ENCODE measurements at regions not wholly inside any gene's neighbourhood (a gene's known extent, or its start where the extent isn't known, plus 50 kb on each side); places are given as distances from the start of the nearest gene placed in this dataset.

GRCh38 chr15:60128710-60129109 lies 124.6 kb downstream of the FOXB1 start:
- H3K27ac Mint-ChIP-seq (ENCODE audit: unreplicated experiment), result no peak overlapping the region
- DNase-seq (ENCODE audit: low spot score), result no peak
- no peak for TF ChIP-seq CTCF (IDR thresholded peaks at IDR 0.05)
- H3K4me1 Mint-ChIP-seq (ENCODE audit: low read depth), result peaks cover 12% of the 10 kb centered on the region
- no peaks in the 10 kb centered on the region for H3K36me3 Mint-ChIP-seq (ENCODE audit: low read depth)
- no peak overlapping the region for H3K4me3 Mint-ChIP-seq (ENCODE audit: unreplicated experiment)
- peaks cover 32% of the 10 kb centered on the region for H3K27me3 Mint-ChIP-seq (ENCODE audit: low read depth)
- H3K9me3 Mint-ChIP-seq (ENCODE audit: low read depth), result no peaks in the 10 kb centered on the region

- no peak for DNase-seq (ENCODE audit: low spot score)
- no peak overlapping the region for H3K27ac Mint-ChIP-seq (ENCODE audit: unreplicated experiment)
- no peaks in the 10 kb centered on the region for H3K9me3 Mint-ChIP-seq (ENCODE audit: low read depth)
- no peak for TF ChIP-seq CTCF (IDR thresholded peaks at IDR 0.05)
- H3K4me3 Mint-ChIP-seq (ENCODE audit: unreplicated experiment), result no peak overlapping the region
- no peaks in the 10 kb centered on the region for H3K36me3 Mint-ChIP-seq (ENCODE audit: low read depth)
- peaks cover 12% of the 10 kb centered on the region for H3K4me1 Mint-ChIP-seq (ENCODE audit: low read depth)
- H3K27me3 Mint-ChIP-seq (ENCODE audit: low read depth), result peaks cover 33% of the 10 kb centered on the region
Observed at GRCh38 chr15:60130398-60130797, 126.3 kb downstream of the FOXB1 start.

GRCh38 chr15:60130821-60131220 lies 126.7 kb downstream of the FOXB1 start:
- Mint-ChIP-seq H3K36me3 (ENCODE audit: low read depth) (no peaks in the 10 kb centered on the region), H3K27me3 (ENCODE audit: low read depth) (peaks cover 29% of the 10 kb centered on the region), H3K4me1 (ENCODE audit: low read depth) (peaks cover 12% of the 10 kb centered on the region), H3K27ac (ENCODE audit: unreplicated experiment) (no peak overlapping the region), H3K4me3 (ENCODE audit: unreplicated experiment) (no peak overlapping the region), H3K9me3 (ENCODE audit: low read depth) (no peaks in the 10 kb centered on the region)
- no peak for DNase-seq (ENCODE audit: low spot score)
- no peak for TF ChIP-seq CTCF (IDR thresholded peaks at IDR 0.05)

- no peaks in the 10 kb centered on the region for H3K4me1 Mint-ChIP-seq (ENCODE audit: low read depth)
- no peak overlapping the region for H3K27ac Mint-ChIP-seq (ENCODE audit: unreplicated experiment)
- no peaks in the 10 kb centered on the region for H3K9me3 Mint-ChIP-seq (ENCODE audit: low read depth)
- H3K36me3 Mint-ChIP-seq (ENCODE audit: low read depth), result no peaks in the 10 kb centered on the region
- H3K4me3 Mint-ChIP-seq (ENCODE audit: unreplicated experiment), result no peak overlapping the region
- DNase-seq (ENCODE audit: low spot score), result no peak
- TF ChIP-seq CTCF (IDR thresholded peaks at IDR 0.05), result peak; percentile 31
- H3K27me3 Mint-ChIP-seq (ENCODE audit: low read depth), result peaks cover 27% of the 10 kb centered on the region
Observed at GRCh38 chr15:60134609-60135008, 130.5 kb downstream of the FOXB1 start.

- no peak overlapping the region for H3K4me3 Mint-ChIP-seq (ENCODE audit: unreplicated experiment)
- no peak overlapping the region for H3K27ac Mint-ChIP-seq (ENCODE audit: unreplicated experiment)
- H3K27me3 Mint-ChIP-seq (ENCODE audit: low read depth), result peaks cover 35% of the 10 kb centered on the region
- TF ChIP-seq CTCF (IDR thresholded peaks at IDR 0.05), result no peak
- peaks cover 3% of the 10 kb centered on the region for H3K36me3 Mint-ChIP-seq (ENCODE audit: low read depth)
- H3K4me1 Mint-ChIP-seq (ENCODE audit: low read depth), result no peaks in the 10 kb centered on the region
- H3K9me3 Mint-ChIP-seq (ENCODE audit: low read depth), result peaks cover 3% of the 10 kb centered on the region
- DNase-seq (ENCODE audit: low spot score), result no peak
Observed at GRCh38 chr15:60135961-60136360, 131.8 kb downstream of the FOXB1 start.
